Kasumi-1 (cell line): ENCODE measurements at regions not wholly inside any gene's neighbourhood (a gene's known extent, or its start where the extent isn't known, plus 50 kb on each side); places are given as distances from the start of the nearest gene placed in this dataset.

ENCODE experiments used
- DNase-seq, 2 experiments: peaks; one replicate each; lab custom pipeline; 2025; lab: John Stamatoyannopoulos, UW

DNA sequence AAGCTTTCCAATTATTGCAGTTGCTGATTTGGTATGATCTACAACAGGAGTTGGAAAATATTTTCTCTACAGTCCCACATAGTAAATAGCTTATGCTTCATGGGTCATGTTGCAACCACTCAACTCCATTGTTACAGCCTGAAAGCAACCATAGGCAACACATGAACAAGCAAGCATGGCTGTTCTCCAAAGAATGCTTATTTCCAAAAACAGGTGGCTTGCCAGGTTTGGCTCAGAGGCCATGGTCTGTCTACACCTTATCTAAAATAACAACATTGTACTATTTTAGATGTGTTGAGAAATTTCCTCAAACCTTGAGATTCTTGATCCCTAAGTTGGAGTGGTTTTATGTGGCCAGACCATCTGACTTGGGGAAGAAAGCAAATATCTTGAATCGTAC lies 153.9 kb upstream of the MPPED2 start:
- no peak for DNase-seq

DNA sequence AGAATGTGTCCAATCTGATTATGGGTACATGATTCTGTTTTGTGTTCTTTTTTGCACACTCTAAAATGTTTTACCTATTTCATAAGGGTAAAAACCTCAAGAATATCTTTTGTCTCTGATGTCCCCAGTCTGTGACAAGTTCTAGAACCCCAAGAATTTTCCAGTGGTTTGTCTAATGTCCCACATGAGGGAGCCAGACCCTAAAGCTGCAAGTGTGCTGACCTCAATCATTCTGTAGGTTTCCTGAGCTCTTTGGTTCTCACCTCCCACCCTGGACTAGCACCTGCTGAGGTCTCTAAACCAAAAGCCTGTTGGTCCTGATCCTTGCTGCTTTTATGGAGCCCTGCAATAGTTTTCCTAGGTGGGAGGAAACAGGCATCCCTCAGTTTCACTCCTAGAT lies 149.8 kb upstream of the MPPED2 start:
- DNase-seq = no peak

DNA sequence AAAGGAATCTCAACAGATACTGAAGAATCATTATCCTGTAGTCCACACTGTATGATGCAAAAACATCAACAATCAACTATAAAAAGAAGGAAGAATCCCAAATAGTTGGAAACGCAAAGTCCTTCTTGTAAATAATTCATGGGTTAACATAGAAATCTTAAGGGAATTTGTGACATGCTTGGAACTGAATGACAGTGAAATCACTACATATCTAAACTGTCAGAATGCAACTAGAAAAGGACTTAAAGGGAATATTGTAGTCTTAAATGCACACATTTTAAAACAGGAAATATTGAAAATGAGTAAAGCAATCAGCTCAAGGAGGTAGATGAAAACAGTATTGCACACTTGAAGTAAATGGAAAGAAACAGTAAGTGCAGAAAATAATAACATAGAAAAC lies 147.6 kb upstream of the MPPED2 start:
- no peak for DNase-seq

DNA sequence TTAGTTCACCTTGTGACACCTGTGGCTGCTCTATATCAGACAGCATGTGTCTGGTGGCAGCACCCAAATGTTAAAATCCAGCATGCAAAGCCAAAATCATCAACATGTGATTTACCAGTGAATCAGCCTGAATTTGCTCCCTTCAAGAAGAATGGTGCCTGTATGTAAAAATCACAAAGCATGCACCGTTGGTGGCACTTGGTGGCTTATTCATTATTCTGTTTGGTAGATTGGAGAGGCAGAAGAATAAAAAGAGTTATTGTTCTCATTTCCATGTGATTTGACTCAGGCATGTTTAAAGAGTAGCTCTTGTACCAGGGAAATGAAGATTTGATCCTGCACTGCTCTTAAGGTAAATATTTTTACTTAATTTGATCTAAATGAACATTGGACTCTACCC lies 143.9 kb upstream of the MPPED2 start:
- DNase-seq = no peak

DNA sequence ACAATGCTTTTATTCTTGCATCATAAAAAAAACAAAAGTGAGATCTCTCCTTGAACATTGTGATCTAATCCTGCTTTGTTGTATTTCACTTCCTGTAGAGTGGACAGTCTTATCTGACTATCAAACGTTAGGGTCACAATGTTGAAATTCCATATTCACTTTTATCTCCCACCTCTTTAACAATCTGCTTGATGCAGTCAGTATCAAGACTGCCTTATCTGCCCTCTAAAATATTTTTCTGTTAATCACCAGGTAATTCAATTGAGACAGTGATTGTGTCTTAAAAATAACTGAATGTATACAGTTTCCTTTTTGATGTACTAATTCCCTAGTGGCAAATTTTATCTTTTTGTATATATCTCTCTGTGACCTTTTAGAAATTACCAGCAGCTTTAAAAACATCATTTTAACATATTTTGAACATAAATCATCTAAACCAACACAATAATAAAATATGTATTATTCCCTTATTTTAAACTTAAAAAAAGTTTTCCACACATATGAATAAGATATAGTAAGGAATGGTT lies 143.1 kb upstream of the MPPED2 start:
- DNase-seq = no peak

DNA sequence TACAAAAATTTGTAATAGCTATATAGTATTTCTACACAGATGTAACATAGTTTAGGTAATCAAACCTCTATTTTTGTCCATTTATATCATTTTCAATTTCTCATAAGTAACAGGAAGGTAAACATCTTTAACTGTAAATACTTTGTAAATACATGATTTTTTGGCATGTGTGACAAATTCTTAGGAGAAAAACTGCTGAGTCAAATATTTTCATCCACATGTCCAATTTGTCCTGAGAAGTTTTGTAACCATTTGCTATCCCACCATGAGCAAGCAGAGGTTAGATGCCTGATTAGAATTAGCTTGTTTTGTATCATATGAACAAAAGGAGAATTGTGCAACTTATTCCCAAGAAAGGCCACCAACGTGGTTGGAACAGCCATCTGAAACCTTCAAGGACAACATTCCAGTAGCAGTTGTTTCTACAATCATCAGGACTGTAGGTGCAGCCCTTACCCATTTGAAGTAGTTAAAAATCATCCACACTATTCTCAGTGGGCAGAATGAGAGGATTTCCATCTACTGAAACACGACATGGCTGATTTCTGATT lies 139.6 kb upstream of the MPPED2 start:
- no peak for DNase-seq

DNA sequence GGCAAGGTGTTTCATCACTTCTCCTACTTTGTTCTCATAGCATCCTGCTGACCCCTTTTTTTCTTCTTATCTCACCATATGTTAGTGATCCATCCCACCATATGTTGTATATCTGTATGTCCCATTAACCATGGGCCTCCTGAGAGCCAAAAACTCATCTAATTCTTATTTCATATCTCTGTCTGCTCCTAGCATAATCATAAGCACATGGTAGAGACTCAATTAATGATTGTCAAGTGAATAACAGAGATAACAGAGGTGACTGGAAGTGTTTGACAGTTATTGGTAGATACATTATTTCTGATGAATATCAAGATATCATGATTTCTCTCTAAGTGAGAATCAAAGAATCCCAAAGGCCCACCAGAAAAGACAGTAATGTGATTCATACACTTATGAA lies 138.1 kb upstream of the MPPED2 start:
- DNase-seq = no peak

DNA sequence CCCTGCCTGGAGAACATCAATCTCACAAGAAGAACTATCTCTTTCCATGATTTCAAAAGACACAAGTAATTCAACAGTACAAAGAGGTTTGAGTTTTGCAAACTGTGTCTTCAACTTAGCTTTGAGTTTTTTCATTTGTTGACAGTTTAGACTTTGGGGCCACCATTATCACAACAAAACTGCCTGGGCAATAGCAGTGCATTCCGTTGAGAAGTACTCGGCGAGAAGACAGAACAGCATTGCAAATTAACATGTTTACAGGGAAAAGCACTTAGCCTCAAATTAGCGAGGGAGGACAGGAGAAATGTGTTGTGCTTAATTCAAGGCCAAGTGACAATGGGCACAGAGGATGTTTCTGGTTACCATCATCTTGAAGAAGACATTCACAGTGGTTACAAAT lies 133.2 kb upstream of the MPPED2 start:
- DNase-seq = no peak

DNA sequence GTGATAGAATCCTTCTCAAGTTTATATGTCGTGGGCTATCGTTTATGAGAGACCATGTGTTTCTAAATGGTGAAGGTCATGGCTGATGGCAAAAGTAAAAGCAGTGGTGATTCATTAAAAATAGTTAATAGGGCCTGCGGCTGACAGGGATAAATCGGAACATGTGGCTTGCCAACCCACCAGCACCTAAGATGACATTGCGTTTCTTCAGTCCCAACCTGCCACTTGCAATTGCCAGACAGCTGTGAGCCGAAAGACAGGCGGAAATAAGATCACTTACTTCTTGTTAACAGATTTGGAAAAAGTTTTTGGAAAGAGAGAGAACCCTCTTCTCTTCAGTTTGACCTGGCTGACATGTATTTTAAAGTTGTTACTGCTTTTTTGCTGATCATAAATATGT lies 131.5 kb upstream of the MPPED2 start:
- no peak for DNase-seq

DNA sequence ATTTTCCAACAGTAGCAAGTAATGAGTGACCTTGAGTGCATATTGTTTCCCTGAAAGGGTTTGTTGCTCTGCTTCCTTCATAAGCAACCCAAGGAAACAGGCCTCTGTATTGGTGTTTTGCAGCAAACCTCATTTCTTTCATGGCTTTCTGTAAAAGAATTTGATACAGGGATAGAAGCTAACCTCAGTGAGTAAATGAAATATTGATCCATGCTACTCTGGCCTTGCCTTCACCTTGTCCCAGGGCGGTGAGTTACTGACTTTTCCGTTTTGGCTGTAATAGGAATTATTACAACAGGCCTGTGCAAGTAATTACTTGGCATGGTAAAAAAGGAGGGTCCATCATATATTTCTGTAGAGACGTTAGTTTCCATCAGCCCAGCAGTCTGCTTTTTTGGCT lies 130.9 kb upstream of the MPPED2 start:
- DNase-seq = no peak

DNA sequence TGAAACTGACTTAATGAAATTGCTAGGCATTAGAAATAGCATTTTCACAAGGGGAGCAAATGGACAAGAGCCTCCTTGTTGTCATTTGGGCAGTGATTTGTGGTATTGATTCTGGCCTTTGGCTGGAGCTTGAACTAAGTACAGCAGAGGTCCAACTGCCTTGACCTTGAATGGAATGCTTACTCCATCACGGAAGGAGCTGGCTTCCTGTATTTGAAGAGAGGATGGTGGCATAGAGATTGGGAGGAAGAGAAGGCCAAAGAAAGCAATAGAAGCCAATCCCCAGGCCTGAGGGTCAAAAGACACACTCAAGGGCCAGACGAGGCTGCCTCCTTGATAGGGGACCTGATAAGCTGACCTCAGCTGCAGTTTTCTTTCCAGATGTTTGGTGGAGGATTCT lies 126.6 kb upstream of the MPPED2 start:
- DNase-seq = no peak

DNA sequence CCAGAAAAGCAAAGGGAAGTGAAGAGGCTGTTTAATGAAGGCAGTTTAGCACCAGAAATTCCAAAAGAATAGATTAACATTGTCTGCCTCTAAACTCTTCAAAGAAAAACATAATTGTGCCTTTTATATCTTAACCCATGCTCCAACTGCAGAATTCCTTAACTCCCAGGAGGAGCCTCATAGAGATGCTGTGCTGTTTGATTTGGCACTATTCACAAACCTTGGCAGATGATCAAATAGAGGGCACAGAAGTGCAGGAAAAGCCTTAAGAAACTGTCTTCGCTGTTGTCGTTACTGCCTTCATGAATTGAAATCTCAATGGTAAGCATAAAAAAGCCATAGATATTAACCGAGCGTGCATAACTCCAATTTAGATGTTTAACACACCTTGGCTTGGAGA lies 124.1 kb upstream of the MPPED2 start:
- no peak for DNase-seq

DNA sequence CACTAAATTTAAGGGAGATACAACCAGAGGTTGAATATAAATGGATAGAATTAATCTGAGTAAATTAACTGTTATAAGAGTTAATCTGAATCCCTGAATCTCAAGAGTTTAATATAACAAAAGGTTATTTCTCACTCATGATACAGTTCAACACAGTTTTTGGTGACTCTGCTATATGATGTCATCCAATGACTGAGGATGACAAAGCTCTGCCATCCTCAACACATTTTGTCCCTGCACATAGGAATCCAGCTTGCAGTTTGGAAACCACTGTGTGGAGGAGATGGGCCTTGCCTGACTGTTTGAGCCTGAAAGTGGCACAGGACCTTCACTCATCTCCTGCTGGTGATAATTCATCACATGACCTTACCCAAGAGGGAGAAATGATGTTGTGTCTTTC lies 121.0 kb upstream of the MPPED2 start:
- no peak for DNase-seq

DNA sequence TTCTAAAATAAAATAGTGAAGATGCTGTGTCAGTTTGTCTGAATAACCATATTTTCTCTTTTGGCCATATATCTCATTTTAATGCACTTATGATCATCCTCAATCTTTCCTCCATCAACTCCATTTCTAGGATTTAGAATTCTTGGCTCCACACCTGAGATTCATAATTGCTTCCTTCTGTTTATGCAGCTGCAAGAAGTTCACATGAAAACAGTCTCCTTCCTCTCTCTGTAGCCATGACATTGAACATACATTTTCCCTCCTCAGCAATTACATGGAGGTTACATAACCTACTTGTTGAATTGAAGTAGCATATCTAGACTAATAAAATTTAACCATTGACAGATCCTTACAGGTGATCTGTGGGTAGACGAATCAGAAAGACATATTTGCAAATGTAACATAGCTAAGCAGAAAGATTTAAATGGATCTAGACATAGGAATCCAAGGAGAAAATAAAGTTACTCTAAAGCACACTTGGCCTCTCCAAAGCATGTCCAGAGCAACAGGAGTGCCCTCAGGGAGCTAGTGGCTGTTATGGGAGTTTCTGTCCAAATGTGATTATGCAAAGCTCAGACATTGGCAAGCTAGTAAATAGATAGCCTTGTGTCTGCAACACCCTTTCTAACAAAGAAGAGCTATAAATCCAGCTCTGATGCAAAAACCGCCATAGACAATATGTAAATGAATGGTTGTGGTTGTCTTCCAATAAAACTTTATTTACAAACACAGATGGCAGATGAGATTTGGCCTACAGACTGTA lies 119.9 kb upstream of the MPPED2 start:
- DNase-seq = no peak

DNA sequence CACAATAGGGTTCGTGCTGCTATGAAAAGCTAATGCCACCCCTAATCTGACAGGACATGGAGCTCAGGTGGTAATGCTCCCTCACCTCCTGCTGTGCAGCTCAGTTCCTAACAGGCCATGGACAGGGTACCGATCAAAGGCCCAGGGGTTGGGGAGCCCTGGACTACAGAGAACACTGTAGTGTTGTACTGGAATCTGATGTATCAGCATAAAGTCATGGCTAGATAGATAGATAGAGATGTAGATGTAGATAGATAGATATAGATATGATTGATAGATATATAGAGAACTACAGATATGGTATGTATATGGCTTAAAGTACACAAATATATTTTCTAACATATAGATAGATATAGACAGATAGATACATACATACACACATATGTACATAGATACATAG lies 112.3 kb upstream of the MPPED2 start:
- no peak for DNase-seq

DNA sequence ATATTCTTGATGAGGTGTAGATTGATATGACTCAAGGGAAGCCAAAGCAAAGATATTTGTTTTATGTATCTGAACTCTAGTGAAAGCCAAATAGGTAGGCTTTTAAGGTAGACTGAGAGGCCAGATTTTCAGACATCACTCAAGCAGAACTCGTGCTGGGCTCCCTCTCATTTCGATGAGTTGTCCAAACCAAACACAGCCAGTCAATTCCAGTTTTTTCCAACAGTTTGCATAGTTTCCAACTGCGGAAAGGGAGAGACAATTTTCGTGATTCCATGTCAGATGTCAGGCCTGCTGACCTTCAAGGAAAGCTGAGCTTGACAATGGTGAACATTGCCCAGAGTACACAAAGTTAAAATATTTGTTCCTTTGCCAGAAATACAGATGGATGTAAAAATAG lies 110.9 kb upstream of the MPPED2 start:
- no peak for DNase-seq

DNA sequence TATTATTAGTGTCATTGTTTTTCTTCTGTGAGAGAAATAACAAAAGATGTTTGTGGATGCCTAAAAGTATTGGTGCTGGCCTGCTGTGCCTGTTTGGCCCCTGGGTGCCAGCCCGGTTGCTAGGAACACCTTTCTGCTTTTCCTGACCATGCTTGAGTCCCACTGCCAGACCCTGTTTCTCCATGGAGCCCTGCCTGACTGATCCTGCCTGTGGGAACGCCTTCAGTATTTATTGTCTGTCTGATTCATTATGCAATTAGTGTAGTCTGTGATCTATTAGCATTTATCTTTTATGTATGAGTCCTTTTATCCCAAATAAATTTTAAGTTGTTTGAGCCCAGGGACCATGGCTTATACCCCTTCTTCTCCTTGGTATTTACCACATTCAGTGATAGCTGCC lies 98.6 kb upstream of the MPPED2 start:
- no peak for DNase-seq

DNA sequence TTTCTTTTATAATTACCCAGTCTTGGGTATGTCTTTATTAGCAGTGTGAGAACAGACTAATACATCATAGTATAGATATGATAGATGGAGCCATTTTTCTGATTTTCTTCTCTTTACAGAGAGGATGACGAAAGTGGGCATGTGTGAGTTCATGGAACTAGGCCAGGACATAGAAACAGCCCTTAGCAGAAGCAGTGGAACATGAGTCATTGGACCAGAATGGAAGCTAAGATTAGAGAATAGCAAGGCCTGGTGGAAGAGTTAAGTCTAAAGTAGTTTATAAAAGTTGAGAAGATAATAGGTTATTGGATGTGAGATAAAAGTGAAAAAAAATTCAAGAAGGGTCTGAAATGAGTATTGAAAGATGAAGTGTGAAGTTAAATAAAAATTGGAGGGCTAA lies 97.0 kb upstream of the MPPED2 start:
- no peak for DNase-seq

DNA sequence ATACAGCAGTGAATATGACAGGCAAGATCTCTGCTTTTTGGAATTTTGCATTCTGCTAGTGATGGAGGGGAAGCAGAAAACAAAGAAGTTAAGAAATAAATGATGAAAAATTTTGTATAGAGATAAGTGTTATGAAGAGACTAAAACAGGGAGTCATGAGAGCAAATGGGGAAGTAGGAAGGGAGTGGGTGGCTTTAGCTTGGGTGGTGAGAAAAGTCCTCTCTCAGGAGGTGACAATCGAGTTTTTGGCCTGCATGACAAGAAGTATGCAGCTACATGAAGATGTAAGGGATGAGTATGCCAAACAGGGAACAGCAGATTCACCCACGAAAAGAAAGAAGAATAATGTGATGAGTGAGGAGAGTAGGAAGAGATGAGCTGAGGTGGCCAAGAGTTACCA lies 80.7 kb upstream of the MPPED2 start:
- no peak for DNase-seq

DNA sequence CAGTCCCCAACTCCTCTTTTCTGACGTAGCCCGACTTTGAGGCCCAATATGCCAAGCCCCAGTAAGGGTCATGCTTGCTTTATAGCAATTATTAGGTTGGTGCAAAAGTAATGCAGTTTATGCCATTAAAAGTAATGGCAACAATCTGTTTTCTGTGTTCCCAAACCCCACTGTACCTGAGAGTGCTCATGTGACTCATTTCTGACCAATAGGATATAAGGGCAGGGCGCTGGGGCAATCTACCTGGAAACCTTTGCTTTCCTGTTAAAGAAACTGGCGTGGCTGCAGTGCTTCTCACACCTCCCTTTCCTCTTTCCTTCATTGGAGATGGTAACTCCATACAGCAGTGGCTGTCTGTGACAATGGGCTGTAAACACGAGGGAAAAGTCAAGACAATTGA lies 78.9 kb upstream of the MPPED2 start:
- DNase-seq = no peak

DNA sequence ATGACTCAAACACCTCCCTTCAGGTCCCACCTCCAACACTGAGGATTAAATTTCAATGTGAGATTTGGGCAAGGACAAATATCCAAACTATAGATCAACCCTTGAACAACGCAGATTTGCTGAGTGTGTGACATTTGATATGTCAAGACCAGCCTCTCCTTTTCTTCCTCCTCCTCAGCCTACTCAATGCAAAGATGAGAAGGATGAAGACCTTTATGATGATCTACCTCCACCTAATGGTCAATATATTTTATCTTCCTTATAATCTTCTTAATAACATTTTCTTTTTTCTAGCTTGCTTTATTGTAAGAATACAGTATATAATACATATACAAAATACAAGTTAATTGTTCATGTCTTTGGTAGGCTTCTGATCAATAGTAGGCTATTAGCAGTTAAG lies 67.5 kb upstream of the MPPED2 start:
- DNase-seq = no peak

DNA sequence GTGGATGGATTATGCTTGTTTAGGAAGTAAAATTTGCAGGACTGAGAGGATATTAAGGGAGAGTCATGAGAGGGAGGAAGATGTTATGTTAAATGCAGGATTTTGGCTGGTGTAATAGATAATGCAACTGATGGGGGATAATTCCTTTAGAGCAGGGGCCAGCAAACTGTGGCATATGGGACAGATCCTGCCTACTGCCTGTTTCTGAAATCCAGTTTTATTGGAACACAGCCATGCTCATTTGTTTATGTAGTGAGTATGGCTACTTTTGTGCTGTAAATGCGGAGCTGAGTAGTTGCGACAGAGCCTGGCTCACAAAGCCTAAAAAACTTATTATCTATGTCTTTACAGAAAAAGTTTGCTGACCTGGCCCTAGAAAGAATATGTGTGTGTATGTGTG lies 66.6 kb upstream of the MPPED2 start:
- DNase-seq = no peak

DNA sequence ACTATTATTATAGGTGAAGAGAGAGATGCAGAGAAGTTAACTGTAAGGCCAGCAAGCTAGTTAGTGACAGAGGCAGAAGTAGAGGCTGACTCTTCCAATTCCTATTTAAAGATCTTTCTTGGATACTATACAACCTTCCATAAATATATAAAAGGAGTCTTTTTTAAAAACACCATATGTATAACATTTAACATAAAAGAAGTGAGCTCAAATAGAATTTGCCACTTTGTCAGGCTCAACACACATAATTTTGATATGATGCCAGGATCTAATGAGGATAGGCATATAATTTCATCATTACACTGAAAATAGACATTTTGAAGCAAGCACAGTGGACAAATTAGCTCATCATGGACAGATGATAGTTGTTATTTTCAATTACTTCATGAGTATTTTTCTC lies 64.1 kb upstream of the MPPED2 start:
- DNase-seq = no peak
